ENCODE measurements at regions not wholly inside any gene's neighbourhood (a gene's known extent, or its start where the extent isn't known, plus 50 kb on each side); places are given as distances from the start of the nearest gene placed in this dataset.

- DNase-seq (ENCODE audit: low read depth in 1 of 2, low spot score in 1 of 2) = no peak
Measured at GRCh38 chr7:125661006-125661405, 731.4 kb upstream of the POT1 start.

GRCh38 chr7:125654076-125654475, 724.5 kb upstream of the POT1 start:
- no peak for FAIRE-seq
- 0% methylated on average over 1 of the region's 1 CpG for WGBS (ENCODE audit: missing lambda C conversion rate)

More at GRCh38 chr7:125661006-125661405, 731.4 kb upstream of the POT1 start:
- ATAC-seq = no peak
- TF ChIP-seq MAFK (IDR thresholded peaks at IDR 0.05; ENCODE audit: partially characterized antibody) (no peak), USF2 (IDR thresholded peaks at IDR 0.05) (no peak), RCOR1 (IDR thresholded peaks at IDR 0.05; ENCODE audit: low read depth, low read length) (no peak), CHD4 (IDR thresholded peaks at IDR 0.05; ENCODE audit: borderline replicate concordance) (no peak), HOXB13 (CRISPR knock-in tag; IDR thresholded peaks at IDR 0.05; ENCODE audit: low read depth) (no peak), TFCP2L1 (CRISPR knock-in tag; IDR thresholded peaks at IDR 0.05) (no peak), HOXB5 (CRISPR knock-in tag; IDR thresholded peaks at IDR 0.05) (no peak), JUNB (IDR thresholded peaks at IDR 0.05) (no peak), EHMT2 (IDR thresholded peaks at IDR 0.05; ENCODE audit: low read depth) (no peak), HDAC2 (IDR thresholded peaks at IDR 0.05) (no peak), JUN (IDR thresholded peaks at IDR 0.05) (no peak), SMC3 (IDR thresholded peaks at IDR 0.05) (no peak), RFX5 (IDR thresholded peaks at IDR 0.05) (no peak), NPAS2 (CRISPR knock-in tag; IDR thresholded peaks at IDR 0.05; ENCODE audit: borderline replicate concordance) (no peak), FOXS1 (CRISPR knock-in tag; IDR thresholded peaks at IDR 0.05) (no peak), PBX3 (IDR thresholded peaks at IDR 0.05) (no peak), HMGXB4 (CRISPR knock-in tag; IDR thresholded peaks at IDR 0.05; ENCODE audit: borderline replicate concordance) (no peak), E2F6 (IDR thresholded peaks at IDR 0.05; ENCODE audit: borderline replicate concordance, low read depth) (no peak), HEYL (CRISPR knock-in tag; IDR thresholded peaks at IDR 0.05) (no peak), POLR2AphosphoS2 (conservative IDR thresholded peaks at IDR 0.05; ENCODE audit: low read length) (no peak)
- Histone ChIP-seq H3K4me2 (no peak overlapping the region), H3K4me1 (no peaks in the 10 kb centered on the region), H3K4me3 (no peak overlapping the region), H3K9me3 (no peaks in the 10 kb centered on the region), H3K27ac (no peak overlapping the region)
- ChIA-PET CTCF (no interaction called here), POLR2A (no interaction called here)
- 9% methylated on average over 3 of the region's 3 CpGs for WGBS (ENCODE audit: missing lambda C conversion rate)
- no peak for FAIRE-seq

More at GRCh38 chr7:125654076-125654475, 724.5 kb upstream of the POT1 start:
- no peak for TF ChIP-seq BHLHE40 (IDR thresholded peaks at IDR 0.05; ENCODE audit: low read depth, low read length)
- TF ChIP-seq GATA3 (IDR thresholded peaks at IDR 0.05; ENCODE audit: borderline replicate concordance) = no peak
- TF ChIP-seq POLR2A (IDR thresholded peaks at IDR 0.05; ENCODE audit: low read length) = no peak
- no peak for TF ChIP-seq BCL3 (IDR thresholded peaks at IDR 0.05)
- TF ChIP-seq CHD4 (IDR thresholded peaks at IDR 0.05; ENCODE audit: borderline replicate concordance) = no peak
- TF ChIP-seq ELK1 (IDR thresholded peaks at IDR 0.05; ENCODE audit: low read depth, low read length) = no peak
- no peak for TF ChIP-seq RCOR1 (IDR thresholded peaks at IDR 0.05; ENCODE audit: low read depth, low read length)
- TF ChIP-seq CEBPB (IDR thresholded peaks at IDR 0.05) = no peak
- TF ChIP-seq MYC (IDR thresholded peaks at IDR 0.05; ENCODE audit: borderline replicate concordance, low read length) = no peak
- no peak for TF ChIP-seq CHD2 (IDR thresholded peaks at IDR 0.05; ENCODE audit: low read length, partially characterized antibody)
- no peak for TF ChIP-seq RFX5 (IDR thresholded peaks at IDR 0.05)
- POLR2A ChIA-PET = no interaction called here
- Histone ChIP-seq H3K9me3 (no peaks in the 10 kb centered on the region), H3K4me1 (no peaks in the 10 kb centered on the region), H3K4me2 (no peak overlapping the region), H3K27ac (no peak overlapping the region), H3K4me3 (no peak overlapping the region)
- CTCF ChIA-PET = no interaction called here
- DNase-seq (ENCODE audit: low read depth in 1 of 2, low spot score in 1 of 2) (no peak), ATAC-seq (no peak)
